ENCODE measurements at regions not wholly inside any gene's neighbourhood (a gene's known extent, or its start where the extent isn't known, plus 50 kb on each side); places are given as distances from the start of the nearest gene placed in this dataset.

DNA sequence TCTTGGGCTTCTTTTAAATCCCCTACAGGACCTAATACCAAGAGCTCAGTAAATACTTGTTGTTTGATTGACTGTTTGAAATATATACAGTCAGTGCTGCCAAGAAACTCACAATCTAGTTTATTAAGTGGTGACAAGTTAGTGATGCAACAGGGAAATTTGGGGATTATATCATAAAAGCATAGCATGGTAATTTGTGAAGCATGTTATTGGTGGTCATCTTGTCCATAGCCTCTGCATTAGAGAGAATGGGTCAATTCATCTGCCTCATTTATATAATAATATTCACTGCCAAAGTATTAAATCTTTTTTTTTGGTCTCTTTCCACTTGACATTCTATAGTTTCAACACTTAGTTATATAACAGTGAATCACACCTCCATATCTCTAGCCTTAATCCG is 138.2 kb upstream of the SPAG17 start:
- Mint-ChIP-seq H3K9me3 (peaks cover 11 to 12% of the 10 kb centered on the region in 2 donors), H3K27me3 (ENCODE audit: low read depth in 2 of 2) (no peaks in the 10 kb centered on the region), H3K4me3 (no peak overlapping the region), H3K4me1 (no peaks in the 10 kb centered on the region), H3K27ac (no peak overlapping the region), H3K36me3 (no peaks in the 10 kb centered on the region)
- Histone ChIP-seq H3K4me1 (ENCODE audit: control insufficient read depth, insufficient read depth, low read length) (no peaks in the 10 kb centered on the region), H3K9me3 (ENCODE audit: control insufficient read depth, insufficient read depth, low read length) (no peaks in the 10 kb centered on the region), H3K27ac (ENCODE audit: low read length) (no peak overlapping the region), H3K4me3 (ENCODE audit: low read length) (no peak overlapping the region), H3K27me3 (ENCODE audit: control insufficient read depth, insufficient read depth, low read length) (no peaks in the 10 kb centered on the region), H3K36me3 (ENCODE audit: control insufficient read depth, insufficient read depth, low read length) (no peaks in the 10 kb centered on the region)
- TF ChIP-seq, protein P1, sequence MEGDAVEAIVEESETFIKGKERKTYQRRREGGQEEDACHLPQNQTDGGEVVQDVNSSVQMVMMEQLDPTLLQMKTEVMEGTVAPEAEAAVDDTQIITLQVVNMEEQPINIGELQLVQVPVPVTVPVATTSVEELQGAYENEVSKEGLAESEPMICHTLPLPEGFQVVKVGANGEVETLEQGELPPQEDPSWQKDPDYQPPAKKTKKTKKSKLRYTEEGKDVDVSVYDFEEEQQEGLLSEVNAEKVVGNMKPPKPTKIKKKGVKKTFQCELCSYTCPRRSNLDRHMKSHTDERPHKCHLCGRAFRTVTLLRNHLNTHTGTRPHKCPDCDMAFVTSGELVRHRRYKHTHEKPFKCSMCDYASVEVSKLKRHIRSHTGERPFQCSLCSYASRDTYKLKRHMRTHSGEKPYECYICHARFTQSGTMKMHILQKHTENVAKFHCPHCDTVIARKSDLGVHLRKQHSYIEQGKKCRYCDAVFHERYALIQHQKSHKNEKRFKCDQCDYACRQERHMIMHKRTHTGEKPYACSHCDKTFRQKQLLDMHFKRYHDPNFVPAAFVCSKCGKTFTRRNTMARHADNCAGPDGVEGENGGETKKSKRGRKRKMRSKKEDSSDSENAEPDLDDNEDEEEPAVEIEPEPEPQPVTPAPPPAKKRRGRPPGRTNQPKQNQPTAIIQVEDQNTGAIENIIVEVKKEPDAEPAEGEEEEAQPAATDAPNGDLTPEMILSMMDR (IDR thresholded peaks at IDR 0.05) = no peak
- ATAC-seq (no peak), DNase-seq (no peak)
- intact Hi-C loops (cut with micrococcal nuclease) = no loop called here
- WGBS (ENCODE audit: insufficient coverage) = 56% methylated on average over 1 of the region's 1 CpG

DNA sequence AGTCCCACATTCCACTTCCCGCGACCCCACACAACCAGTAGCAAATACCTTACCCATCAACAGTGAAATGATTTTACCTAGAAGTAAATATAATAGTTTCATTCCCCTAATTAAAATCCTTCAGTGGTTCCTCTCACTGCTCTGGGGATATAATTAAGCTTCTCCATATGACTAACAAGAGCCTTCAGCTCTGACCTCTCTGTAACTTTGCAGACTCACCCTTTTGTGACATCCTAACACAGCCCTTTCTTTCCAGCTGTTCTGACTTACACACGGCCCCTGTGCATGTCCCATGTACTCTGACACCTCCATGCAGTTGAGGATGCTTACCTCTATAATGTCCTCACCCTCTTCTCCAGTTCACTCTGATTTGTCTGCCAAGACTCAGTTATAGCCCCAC is 137.3 kb upstream of the SPAG17 start:
- intact Hi-C loops (cut with micrococcal nuclease) = no loop called here

DNA sequence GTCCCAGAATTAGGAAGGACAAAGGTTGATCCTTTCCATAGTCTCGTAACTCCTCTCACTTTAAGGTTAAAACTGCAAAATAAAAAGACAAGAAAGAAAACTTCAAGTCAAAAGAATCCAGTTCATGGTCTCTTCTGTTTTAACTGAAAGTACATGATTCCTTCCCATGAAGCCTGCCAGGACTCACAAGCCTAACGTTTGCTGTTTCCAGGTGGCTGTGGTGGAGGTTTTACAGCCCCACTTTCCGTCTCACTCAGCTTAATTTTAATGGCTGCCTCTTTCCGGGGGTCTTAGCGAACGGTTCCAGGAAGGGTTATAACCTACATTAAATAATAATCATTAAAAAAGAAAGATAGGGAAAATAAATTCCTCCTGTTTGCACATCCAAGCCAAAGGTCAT is 136.8 kb upstream of the SPAG17 start:
- H3K27ac Mint-ChIP-seq = no peak overlapping the region
- 60% methylated on average over 2 of the region's 6 CpGs for WGBS (ENCODE audit: insufficient coverage)
- Histone ChIP-seq H3K4me1 (ENCODE audit: control insufficient read depth, insufficient read depth, low read length) (no peaks in the 10 kb centered on the region), H3K9me3 (ENCODE audit: control insufficient read depth, insufficient read depth, low read length) (no peaks in the 10 kb centered on the region), H3K27me3 (ENCODE audit: control insufficient read depth, insufficient read depth, low read length) (no peaks in the 10 kb centered on the region), H3K36me3 (ENCODE audit: control insufficient read depth, insufficient read depth, low read length) (no peaks in the 10 kb centered on the region), H3K4me3 (ENCODE audit: low read length) (no peak overlapping the region), H3K27ac (ENCODE audit: low read length) (no peak overlapping the region)
- intact Hi-C loops (cut with micrococcal nuclease) = no loop called here
- no peak for DNase-seq
- no peaks in the 10 kb centered on the region for H3K36me3 Mint-ChIP-seq
- H3K9me3 Mint-ChIP-seq = peaks cover 11 to 15% of the 10 kb centered on the region in 2 donors
- H3K27me3 Mint-ChIP-seq (ENCODE audit: low read depth in 2 of 2) = no peaks in the 10 kb centered on the region
- H3K4me3 Mint-ChIP-seq = no peak overlapping the region
- ATAC-seq = no peak
- TF ChIP-seq, protein P1 (IDR thresholded peaks at IDR 0.05) = no peak
- no peaks in the 10 kb centered on the region for H3K4me1 Mint-ChIP-seq

More for the DNA sequence above, 137.3 kb upstream of the SPAG17 start:
- Histone ChIP-seq H3K27ac (ENCODE audit: low read length) (no peak overlapping the region), H3K4me1 (ENCODE audit: control insufficient read depth, insufficient read depth, low read length) (no peaks in the 10 kb centered on the region), H3K27me3 (ENCODE audit: control insufficient read depth, insufficient read depth, low read length) (no peaks in the 10 kb centered on the region), H3K4me3 (ENCODE audit: low read length) (no peak overlapping the region), H3K9me3 (ENCODE audit: control insufficient read depth, insufficient read depth, low read length) (no peaks in the 10 kb centered on the region), H3K36me3 (ENCODE audit: control insufficient read depth, insufficient read depth, low read length) (no peaks in the 10 kb centered on the region)
- Mint-ChIP-seq H3K4me1 (no peaks in the 10 kb centered on the region), H3K36me3 (no peaks in the 10 kb centered on the region), H3K27ac (no peak overlapping the region), H3K27me3 (ENCODE audit: low read depth in 2 of 2) (no peaks in the 10 kb centered on the region), H3K4me3 (no peak overlapping the region), H3K9me3 (peaks cover 11 to 15% of the 10 kb centered on the region in 2 donors)
- ATAC-seq (no peak), DNase-seq (no peak)
- TF ChIP-seq, protein P1 (IDR thresholded peaks at IDR 0.05) = no peak
- 86% methylated on average over 3 of the region's 3 CpGs for WGBS (ENCODE audit: insufficient coverage)

DNA sequence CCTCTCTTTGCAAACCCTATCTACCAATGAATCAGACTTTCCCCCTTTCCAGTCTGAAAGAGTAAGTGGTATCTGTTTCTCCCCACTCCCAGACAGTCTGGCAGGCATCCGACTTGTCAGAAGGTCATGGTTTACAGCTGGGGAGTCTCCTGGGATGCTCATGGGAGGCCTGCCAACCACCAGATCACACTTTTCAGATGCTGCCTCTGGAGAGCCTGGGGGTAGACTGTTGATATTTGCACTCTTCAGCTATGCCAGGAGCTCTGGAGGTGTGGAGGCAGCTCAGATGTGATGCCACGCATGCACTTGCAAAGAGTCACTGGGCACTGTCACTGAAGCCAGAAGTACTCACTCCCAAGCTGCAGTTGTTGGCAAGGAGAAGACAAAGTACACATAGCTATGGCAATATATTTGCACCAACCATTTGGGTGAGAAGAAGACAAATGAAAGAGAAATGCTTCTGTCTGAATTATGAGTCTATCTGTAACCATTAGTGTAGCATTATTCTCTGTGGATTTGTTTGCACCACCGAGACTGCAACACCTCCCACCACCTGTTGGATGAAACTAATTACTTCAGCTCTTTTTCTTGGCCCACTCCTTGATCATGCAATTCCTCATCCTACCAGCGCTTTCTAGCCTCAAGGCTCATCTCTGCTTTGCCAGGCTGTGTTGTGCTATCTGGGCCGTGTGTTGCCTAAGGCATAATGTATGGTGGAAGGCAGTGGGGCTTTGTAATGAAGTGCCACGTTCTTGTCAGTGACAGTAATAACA is 133.0 kb upstream of the SPAG17 start:
- intact Hi-C loops (cut with micrococcal nuclease) = no loop called here
- Mint-ChIP-seq H3K9me3 (peaks cover 7 to 8% of the 10 kb centered on the region in 2 donors), H3K27me3 (ENCODE audit: low read depth in 2 of 2) (no peaks in the 10 kb centered on the region), H3K27ac (no peak overlapping the region), H3K36me3 (no peaks in the 10 kb centered on the region), H3K4me1 (no peaks in the 10 kb centered on the region), H3K4me3 (no peak overlapping the region)
- no peaks in the 10 kb centered on the region for H3K9me3 ChIP-seq (ENCODE audit: control insufficient read depth, insufficient read depth, low read length)
- no peak overlapping the region for H3K27ac ChIP-seq (ENCODE audit: low read length)
- H3K36me3 ChIP-seq (ENCODE audit: control insufficient read depth, insufficient read depth, low read length) = no peaks in the 10 kb centered on the region
- no peaks in the 10 kb centered on the region for H3K4me1 ChIP-seq (ENCODE audit: control insufficient read depth, insufficient read depth, low read length)
- H3K27me3 ChIP-seq (ENCODE audit: control insufficient read depth, insufficient read depth, low read length) = no peaks in the 10 kb centered on the region
- 90% methylated on average over 5 of the region's 6 CpGs for WGBS (ENCODE audit: insufficient coverage)
- DNase-seq (no peak), ATAC-seq (no peak)
- H3K4me3 ChIP-seq (ENCODE audit: low read length) = no peak overlapping the region
- TF ChIP-seq, protein P1 (IDR thresholded peaks at IDR 0.05) = no peak

Measured in natural killer cell (primary cell).